SK-N-SH (cell line): ENCODE measurements at regions not wholly inside any gene's neighbourhood (a gene's known extent, or its start where the extent isn't known, plus 50 kb on each side); places are given as distances from the start of the nearest gene placed in this dataset.

ENCODE experiments used
- CTCF ChIA-PET: fragments of 300-600, 350-600 bp; formaldehyde crosslinking; extraction: SDS; loops from one replicate; lab custom pipeline; 2021; lab: Yijun Ruan, JAX
- POLR2A ChIA-PET: fragments of 350-600 bp; sonication (Branson Sonifier 250); formaldehyde crosslinking; extraction: SDS; loops from one replicate; lab custom pipeline; 2020; ENCODE audit warnings: antibody characterized with exemption, inconsistent platforms; lab: Yijun Ruan, JAX
- DNase-seq: peaks from one replicate; pipeline ENCODE4 v3.0.0; 2012
- H2AFZ ChIP-seq: fragments of 200-600 bp; sonication (generic); 2 replicates; pipeline ENCODE4 v1.8.1; 2016; ENCODE audit warnings: antibody characterized with exemption, mild to moderate bottlenecking, low read depth
- H3F3A ChIP-seq: fragments of 200-600 bp; sonication (generic); replicated peaks from 2 replicates; pipeline ENCODE3; 2016; ENCODE audit warnings: antibody characterized with exemption, mild to moderate bottlenecking; ENCODE audit not compliant: insufficient read depth
- H3K27ac ChIP-seq, 2 experiments: fragments of 200-500 bp in 1 of 2; fragments of 200-600 bp in 1 of 2; sonication (Bioruptor generic) in 1 of 2; sonication (generic), shearing (Covaris generic) in 1 of 2; 2 replicates each; pipeline versions ENCODE4 v1.5.1 to v1.6.1; 2014 to 2016; ENCODE audit warnings: low read depth in 2 of 2, inconsistent platforms in 1 of 2, low read length in 1 of 2, mild to moderate bottlenecking in 1 of 2, mixed read lengths in 1 of 2
- H3K27me3 ChIP-seq: fragments of 200-600 bp; sonication (generic), shearing (Covaris generic); 2 replicates; pipeline ENCODE4 v1.6.1; 2016; ENCODE audit warnings: mixed run types; ENCODE audit not compliant: insufficient read depth
- H3K36me3 ChIP-seq, 2 experiments: fragments of 200-500 bp in 1 of 2; fragments of 200-600 bp in 1 of 2; sonication (Bioruptor generic) in 1 of 2; sonication (generic) in 1 of 2; replicated peaks in 1 of 2; 2 replicates each; pipeline versions ENCODE3 to v1.5.1; 2014 to 2016; ENCODE audit warnings: low read length in 1 of 2, mild to moderate bottlenecking in 1 of 2; ENCODE audit not compliant: insufficient read depth in 2 of 2, control insufficient read depth in 1 of 2
- H3K4me1 ChIP-seq, 2 experiments: fragments of 200-500 bp in 1 of 2; fragments of 200-600 bp in 1 of 2; sonication (Bioruptor generic) in 1 of 2; sonication (generic), shearing (Covaris generic) in 1 of 2; 2 replicates each; pipeline versions ENCODE4 v1.5.1 to v1.6.1; 2014 to 2016; ENCODE audit warnings: low read depth in 1 of 2, low read length in 1 of 2, mixed run types in 1 of 2; ENCODE audit not compliant: insufficient read depth in 2 of 2, control insufficient read depth in 1 of 2
- H3K4me2 ChIP-seq: fragments of 200-600 bp; sonication (generic), shearing (Covaris generic); 2 replicates; pipeline ENCODE4 v1.6.1; 2017; ENCODE audit warnings: mixed run types
- H3K4me3 ChIP-seq, 2 experiments: fragments of 200-500 bp in 1 of 2; fragments of 200-600 bp in 1 of 2; sonication (Bioruptor generic) in 1 of 2; sonication (generic), shearing (Covaris generic) in 1 of 2; 2 replicates each; pipeline versions ENCODE4 v1.5.1 to v1.8.1; 2014 to 2016; ENCODE audit warnings: low read depth in 2 of 2, inconsistent platforms in 1 of 2, low read length in 1 of 2, mild to moderate bottlenecking in 1 of 2, mixed read lengths in 1 of 2, moderate library complexity in 1 of 2
- H3K79me2 ChIP-seq: fragments of 200-600 bp; sonication (generic); 2 replicates; pipeline ENCODE4 v1.8.1; 2017; ENCODE audit warnings: mild to moderate bottlenecking; ENCODE audit not compliant: insufficient read depth
- H3K9ac ChIP-seq: fragments of 200-600 bp; sonication (generic); 2 replicates; pipeline ENCODE4 v1.6.1; 2017; ENCODE audit warnings: mixed run types
- H3K9me2 ChIP-seq: fragments of 200-600 bp; sonication (generic); 2 replicates; pipeline ENCODE4 v1.6.1; 2017; ENCODE audit warnings: mixed run types
- H3K9me3 ChIP-seq: fragments of 200-600 bp; sonication (generic); 2 replicates; pipeline ENCODE4 v1.6.1; 2017; ENCODE audit warnings: mixed run types, mild to moderate bottlenecking, moderate library complexity
- H4K20me1 ChIP-seq: fragments of 200-600 bp; sonication (generic); 2 replicates; pipeline ENCODE4 v1.6.1; 2017; ENCODE audit warnings: mild to moderate bottlenecking, mixed run types; ENCODE audit not compliant: insufficient read depth
- EZH2phosphoT487 ChIP-seq: fragments of 200-600 bp; sonication (generic); IDR thresholded peaks from 2 replicates; pipeline ENCODE4 v1.6.1; 2017; ENCODE audit warnings: low read depth, mixed run types, mild to moderate bottlenecking, antibody characterized with exemption, moderate library complexity, borderline replicate concordance
- FOXJ3 ChIP-seq: sonication (generic); formaldehyde crosslinking; IDR thresholded peaks from 2 replicates; pipeline ENCODE4 v1.5.1; 2020; ENCODE audit warnings: mild to moderate bottlenecking, missing genetic modification reagents
- GABPA ChIP-seq: IDR thresholded peaks from 2 replicates; pipeline ENCODE4 v1.4.0; 2012; ENCODE audit warnings: low read depth, mild to moderate bottlenecking
- JUND ChIP-seq: IDR thresholded peaks from 2 replicates; pipeline ENCODE4 v1.4.0; 2012
- MAX ChIP-seq: IDR thresholded peaks from 2 replicates; pipeline ENCODE4 v1.4.0; 2012; ENCODE audit warnings: low read depth
- NFIC ChIP-seq: IDR thresholded peaks from 2 replicates; pipeline ENCODE4 v1.4.0; 2012; ENCODE audit warnings: borderline replicate concordance
- NRF1 ChIP-seq: IDR thresholded peaks from 2 replicates; pipeline ENCODE4 v1.6.1; 2012; ENCODE audit warnings: low read depth, mild to moderate bottlenecking, low read length
- RFX5 ChIP-seq: IDR thresholded peaks from 2 replicates; pipeline ENCODE4 v1.6.1; 2012; ENCODE audit warnings: mild to moderate bottlenecking, improper control_type of control experiment, low read length
- RXRA ChIP-seq: IDR thresholded peaks from 2 replicates; pipeline ENCODE4 v1.4.0; 2012; ENCODE audit warnings: low read depth, mild to moderate bottlenecking, borderline replicate concordance
- SIN3A ChIP-seq: IDR thresholded peaks from 2 replicates; pipeline ENCODE4 v1.6.1; 2012; ENCODE audit warnings: low read depth, mild to moderate bottlenecking, low read length, moderate library complexity, borderline replicate concordance
- SMC3 ChIP-seq: IDR thresholded peaks from 2 replicates; pipeline ENCODE4 v1.6.1; 2012; ENCODE audit warnings: low read depth, low read length, improper control_type of control experiment
- TEAD4 ChIP-seq: IDR thresholded peaks from 2 replicates; pipeline ENCODE4 v1.4.0; 2012; ENCODE audit warnings: mild to moderate bottlenecking, borderline replicate concordance; ENCODE audit not compliant: insufficient read depth
- USF2 ChIP-seq: fragments of 150-350 bp; IDR thresholded peaks from 2 replicates; pipeline ENCODE4 v1.6.1; 2017; ENCODE audit warnings: antibody characterized with exemption, low read length, low read depth, borderline replicate concordance
- ZBTB33 ChIP-seq: IDR thresholded peaks from 2 replicates; pipeline ENCODE4 v1.4.0; 2012; ENCODE audit warnings: low read depth, borderline replicate concordance
- WGBS: methylation state at CpG from one replicate; pipeline ENCODE4 v1.1.6; 2017; ENCODE audit warnings: low lambda C conversion rate; 5-methylcytosine and 5-hydroxymethylcytosine counted together

- TF ChIP-seq NRF1 (no peak), USF2 (no peak)
These were observed 132.7 kb upstream of the CTAGE1 start (continued) for GRCh38 chr18:22550366-22550765.

GRCh38 chr18:22550861-22551260 lies 133.1 kb upstream of the CTAGE1 start:
- no peak overlapping the region for H2AFZ ChIP-seq
- CTCF ChIA-PET = no interaction called here
- DNase-seq = no peak
- TF ChIP-seq MAX = no peak
- WGBS = 0% methylated on average over 1 of the region's 1 CpG
- no peaks in the 10 kb centered on the region for H3K79me2 ChIP-seq
- no peaks in the 10 kb centered on the region for H3K9me3 ChIP-seq
- no peaks in the 10 kb centered on the region for H3K36me3 ChIP-seq
- H3K4me2 ChIP-seq = no peak overlapping the region
- POLR2A ChIA-PET = no interaction called here
- peaks cover 4% of the 10 kb centered on the region for H3F3A ChIP-seq
- H3K4me3 ChIP-seq = no peak overlapping the region
- no peaks in the 10 kb centered on the region for H4K20me1 ChIP-seq
- H3K27ac ChIP-seq = no peak overlapping the region
- no peaks in the 10 kb centered on the region for H3K9me2 ChIP-seq
- H3K9ac ChIP-seq = no peak overlapping the region
- peaks cover 24% of the 10 kb centered on the region for H3K27me3 ChIP-seq
- no peaks in the 10 kb centered on the region for H3K4me1 ChIP-seq

GRCh38 chr18:22551536-22552151 lies 133.9 kb upstream of the CTAGE1 start:
- ChIA-PET CTCF (no interaction called here), POLR2A (no interaction called here)
- 8% methylated on average over 5 of the region's 5 CpGs for WGBS
- TF ChIP-seq RXRA (no peak), GABPA (no peak), ZBTB33 (no peak), FOXJ3 (CRISPR knock-in tag) (no peak), RFX5 (no peak), SMC3 (no peak), JUND (no peak), EZH2phosphoT487 (no peak), SIN3A (no peak), NFIC (no peak), TEAD4 (no peak)
- peaks cover 4% of the 10 kb centered on the region for H3F3A ChIP-seq
- H3K27me3 ChIP-seq = peaks cover 31% of the 10 kb centered on the region
- no peak overlapping the region for H3K4me3 ChIP-seq
- H3K79me2 ChIP-seq = no peaks in the 10 kb centered on the region
- no peaks in the 10 kb centered on the region for H3K9me3 ChIP-seq
- no peaks in the 10 kb centered on the region for H3K9me2 ChIP-seq
- H3K36me3 ChIP-seq = no peaks in the 10 kb centered on the region
- H3K27ac ChIP-seq = no peak overlapping the region; a peak in 1 of 4 replicates
- H3K4me2 ChIP-seq = no peak overlapping the region
- H3K4me1 ChIP-seq = no peaks in the 10 kb centered on the region
- no peak overlapping the region for H2AFZ ChIP-seq
- no peak for DNase-seq
- no peak overlapping the region for H3K9ac ChIP-seq
- no peaks in the 10 kb centered on the region for H4K20me1 ChIP-seq
